ENCODE measurements at regions not wholly inside any gene's neighbourhood (a gene's known extent, or its start where the extent isn't known, plus 50 kb on each side); places are given as distances from the start of the nearest gene placed in this dataset.

- no peak overlapping the region for H3K4me3 ChIP-seq (replicated peaks; ENCODE audit: low read depth, low read length)
- DNase-seq (ENCODE audit: low read depth), result no peak
- no peak for TF ChIP-seq CTCF (IDR thresholded peaks at IDR 0.05; ENCODE audit: low read length, missing control alignments)
Measured at GRCh38 chr9:32294106-32294505, 90.3 kb upstream of the ACO1 start.

GRCh38 chr9:32300373-32300772 lies 84.1 kb upstream of the ACO1 start:
- no peak overlapping the region for H3K4me3 ChIP-seq (replicated peaks; ENCODE audit: low read depth, low read length)
- no peak for TF ChIP-seq CTCF (IDR thresholded peaks at IDR 0.05; ENCODE audit: low read length, missing control alignments)
- DNase-seq (ENCODE audit: low read depth), result no peak

GRCh38 chr9:32304495-32304894 lies 79.9 kb upstream of the ACO1 start:
- H3K4me3 ChIP-seq (replicated peaks; ENCODE audit: low read depth, low read length), result no peak overlapping the region
- no peak for DNase-seq (ENCODE audit: low read depth)
- TF ChIP-seq CTCF (IDR thresholded peaks at IDR 0.05; ENCODE audit: low read length, missing control alignments), result no peak

- no peak overlapping the region for H3K4me3 ChIP-seq (replicated peaks; ENCODE audit: low read depth, low read length)
- TF ChIP-seq CTCF (IDR thresholded peaks at IDR 0.05; ENCODE audit: low read length, missing control alignments), result no peak
- no peak for DNase-seq (ENCODE audit: low read depth)
Measured at GRCh38 chr9:32306006-32306405, 78.4 kb upstream of the ACO1 start.

- no peak for TF ChIP-seq CTCF (IDR thresholded peaks at IDR 0.05; ENCODE audit: low read length, missing control alignments)
- no peak for DNase-seq (ENCODE audit: low read depth)
- H3K4me3 ChIP-seq (replicated peaks; ENCODE audit: low read depth, low read length), result no peak overlapping the region
Measured at GRCh38 chr9:32319312-32319929, 65.0 kb upstream of the ACO1 start.

- no peak for TF ChIP-seq CTCF (IDR thresholded peaks at IDR 0.05; ENCODE audit: low read length, missing control alignments)
- no peak for DNase-seq (ENCODE audit: low read depth)
- H3K4me3 ChIP-seq (replicated peaks; ENCODE audit: low read depth, low read length), result no peak overlapping the region
Measured at GRCh38 chr9:32322622-32323021, 61.8 kb upstream of the ACO1 start.

- no peak for DNase-seq (ENCODE audit: low read depth)
- H3K4me3 ChIP-seq (replicated peaks; ENCODE audit: low read depth, low read length), result no peak overlapping the region
- TF ChIP-seq CTCF (IDR thresholded peaks at IDR 0.05; ENCODE audit: low read length, missing control alignments), result no peak
Measured at GRCh38 chr9:32326146-32326545, 58.3 kb upstream of the ACO1 start.

Measured in fibroblast of pulmonary artery (primary cell).